Activated T-cell treated with anti-CD3 and anti-CD28 coated beads for 1 hour (primary cell): ENCODE measurements at regions not wholly inside any gene's neighbourhood (a gene's known extent, or its start where the extent isn't known, plus 50 kb on each side); places are given as distances from the start of the nearest gene placed in this dataset.

ENCODE experiments used
- DNase-seq: peaks from one replicate; pipeline ENCODE4 v3.0.0-alpha.2; 2020; ENCODE audit warnings: low read depth

GRCh38 chr2:147501968-147502367, 342.9 kb upstream of the ACVR2A start:
- DNase-seq = no peak

- DNase-seq = no peak
Measured at GRCh38 chr2:147500819-147501395, 343.9 kb upstream of the ACVR2A start.

- DNase-seq = no peak
Measured at GRCh38 chr2:147500229-147500628, 344.6 kb upstream of the ACVR2A start.

- no peak for DNase-seq
Measured at GRCh38 chr2:147499785-147500184, 345.0 kb upstream of the ACVR2A start.

- DNase-seq = no peak
Measured at GRCh38 chr2:147495734-147496133, 349.1 kb upstream of the ACVR2A start.

GRCh38 chr2:147492471-147492870, 352.4 kb upstream of the ACVR2A start:
- no peak for DNase-seq

- no peak for DNase-seq
Measured at GRCh38 chr2:147491506-147491905, 353.3 kb upstream of the ACVR2A start.

- DNase-seq = no peak
Measured at GRCh38 chr2:147490401-147491261, 354.2 kb upstream of the ACVR2A start.

GRCh38 chr2:147488472-147488871, 356.4 kb upstream of the ACVR2A start:
- no peak for DNase-seq

GRCh38 chr2:147487978-147488289, 356.9 kb upstream of the ACVR2A start:
- no peak for DNase-seq

- DNase-seq = no peak
Measured at GRCh38 chr2:147487286-147487977, 357.4 kb upstream of the ACVR2A start.

- DNase-seq = no peak
Measured at GRCh38 chr2:147485210-147485851, 359.5 kb upstream of the ACVR2A start.

GRCh38 chr2:147483911-147484310, 360.9 kb upstream of the ACVR2A start:
- no peak for DNase-seq

- DNase-seq = no peak
Measured at GRCh38 chr2:147482916-147483669, 361.7 kb upstream of the ACVR2A start.

- no peak for DNase-seq
Measured at GRCh38 chr2:147482111-147482895, 362.5 kb upstream of the ACVR2A start.

- DNase-seq = no peak
Measured at GRCh38 chr2:147479358-147479757, 365.5 kb upstream of the ACVR2A start.

GRCh38 chr2:147473075-147473474, 371.8 kb upstream of the ACVR2A start:
- DNase-seq = no peak

- no peak for DNase-seq
Measured at GRCh38 chr2:147471126-147471525, 373.7 kb upstream of the ACVR2A start.

- no peak for DNase-seq
Measured at GRCh38 chr2:147469471-147469870, 375.4 kb upstream of the ACVR2A start.

- DNase-seq = no peak
Measured at GRCh38 chr2:147468963-147469362, 375.9 kb upstream of the ACVR2A start.

GRCh38 chr2:147468349-147468748, 376.5 kb upstream of the ACVR2A start:
- DNase-seq = no peak
